ENCODE measurements at regions not wholly inside any gene's neighbourhood (a gene's known extent, or its start where the extent isn't known, plus 50 kb on each side); places are given as distances from the start of the nearest gene placed in this dataset.

DNA sequence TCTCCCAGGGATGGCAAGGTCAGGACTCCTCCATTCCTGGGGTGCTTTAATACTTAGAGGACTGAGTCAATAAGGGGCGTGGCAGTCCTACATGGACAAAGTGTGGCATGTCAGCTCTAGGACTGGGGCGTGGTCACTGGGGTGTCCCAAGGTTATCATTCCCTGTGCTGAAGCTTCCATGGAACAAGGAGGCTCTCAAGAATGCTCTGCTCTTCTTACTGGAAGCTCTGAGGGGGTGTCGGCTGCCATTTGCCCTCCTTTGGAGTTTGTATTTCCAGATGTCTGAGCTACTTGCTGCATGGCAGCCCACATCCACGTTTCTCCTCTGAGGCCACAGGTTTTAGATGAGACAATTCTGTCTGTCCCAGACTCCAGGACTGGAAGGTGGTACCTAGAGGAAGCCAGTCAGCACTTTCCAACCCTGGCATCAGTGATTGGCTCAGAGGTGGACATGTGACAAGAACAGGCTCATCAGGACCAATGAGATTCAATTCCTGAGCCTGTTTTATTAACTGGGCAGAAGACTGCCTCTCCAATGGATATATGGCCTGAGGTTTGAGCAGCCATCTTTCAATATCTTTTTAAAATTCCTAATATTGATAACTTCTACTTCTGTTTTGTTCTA, 128.9 kb upstream of the ARL4C start:
- Histone ChIP-seq H3K4me1 (replicated peaks in 1 of 4; ENCODE audit: control insufficient read depth in 3 of 4, insufficient read depth in 4 of 4, low read length in 3 of 4) (peaks cover under 1 to 5% (median 3%) of the 10 kb centered on the region in 4 experiments; a peak in 4 of 7 replicates), H3K79me2 (ENCODE audit: control insufficient read depth in 1 of 2, insufficient read depth in 2 of 2, low read length in 2 of 2) (no peaks in the 10 kb centered on the region), H2BK15ac (ENCODE audit: low read length) (no peak overlapping the region), H4K5ac (ENCODE audit: insufficient read length, low read depth, low read length) (no peak overlapping the region), H3K9me3 (ENCODE audit: insufficient read depth in 2 of 2, low read depth in 1 of 2, low read length in 1 of 2) (no peaks in the 10 kb centered on the region), H3K9ac (replicated peaks in 1 of 4; ENCODE audit: extremely low read depth in 1 of 4, low read depth in 3 of 4, low read length in 3 of 4) (no peak overlapping the region), H3K4ac (replicated peaks; ENCODE audit: insufficient read length, low read depth, low read length) (no peak overlapping the region), H3K4me3 (ENCODE audit: extremely low read depth in 1 of 4, insufficient read depth in 2 of 4, low read depth in 3 of 4, low read length in 4 of 4) (no peak overlapping the region), H2BK12ac (ENCODE audit: low read depth, low read length) (no peak overlapping the region), H2AK5ac (ENCODE audit: low read depth, low read length) (no peak overlapping the region), H4K20me1 (replicated peaks in 1 of 2; ENCODE audit: control insufficient read depth in 1 of 2, insufficient read depth in 2 of 2, low read length in 2 of 2) (no peaks in the 10 kb centered on the region), H3K27me3 (replicated peaks in 1 of 4; ENCODE audit: control insufficient read depth in 3 of 4, extremely low read depth in 1 of 4, insufficient read depth in 3 of 4, low read length in 3 of 4) (no peaks in the 10 kb centered on the region), H4K91ac (replicated peaks; ENCODE audit: insufficient read length, low read length) (no peak overlapping the region), H3K23ac (ENCODE audit: insufficient read length) (no peak overlapping the region), H4K8ac (ENCODE audit: extremely low read depth, insufficient read depth, low read length) (no peak overlapping the region), H2BK20ac (ENCODE audit: low read length) (no peak overlapping the region), H3K79me1 (ENCODE audit: low read depth, low read length) (no peaks in the 10 kb centered on the region), H3K36me3 (ENCODE audit: control insufficient read depth in 2 of 4, insufficient read depth in 4 of 4, low read length in 3 of 4) (no peaks in the 10 kb centered on the region), H3K14ac (ENCODE audit: insufficient read length) (no peak overlapping the region), H2BK120ac (replicated peaks; ENCODE audit: low read depth, low read length) (no peak overlapping the region), H3K27ac (ENCODE audit: low read depth, low read length) (no peak overlapping the region), H2BK5ac (ENCODE audit: low read depth, low read length) (no peak overlapping the region), H3K18ac (ENCODE audit: extremely low read depth, low read length) (no peak overlapping the region), H3K23me2 (ENCODE audit: low read depth, low read length) (no peaks in the 10 kb centered on the region), H3K56ac (replicated peaks; ENCODE audit: insufficient read length, low read depth, low read length) (no peak overlapping the region), H3K4me2 (ENCODE audit: insufficient read depth in 1 of 2, low read depth in 2 of 2, low read length in 2 of 2) (no peak overlapping the region), H2AFZ (ENCODE audit: low read length) (no peak overlapping the region)
- ChIA-PET CTCF (ENCODE audit: partially characterized antibody) (interaction anchor here (1.0 to 1.4 kb wide), 4 partner anchors 9 to 470 kb away, joined by 3 to 4 read pairs (median 3); no protein-coding TSS in a partner anchor), POLR2A (ENCODE audit: partially characterized antibody) (no interaction called here)
- FAIRE-seq (no peak), DNase-seq (ENCODE audit: low read depth in 1 of 2, low spot score in 2 of 2) (no peak)
- WGBS, 2 experiments (ENCODE audit: extremely low coverage in 1 of 2, insufficient coverage in 1 of 2, insufficient read length in 1 of 2, insufficient replicate concordance in 2 of 2, low coverage in 1 of 2, low lambda C conversion rate in 2 of 2, missing lambda C conversion rate in 1 of 2): 75% methylated on average over 4 of the region's 4 CpGs; no CpG with 5 or more reads in 1 of the 2 experiments
- TF ChIP-seq POLR2A (IDR thresholded peaks at IDR 0.05; ENCODE audit: control extremely low read depth in 1 of 2, low read depth in 2 of 2, low read length in 2 of 2): no peak
- TF ChIP-seq SAP30 (IDR thresholded peaks at IDR 0.05; ENCODE audit: insufficient read depth, insufficient replicate concordance, low read length): no peak
- TF ChIP-seq SP4 (IDR thresholded peaks at IDR 0.05; ENCODE audit: low read length): no peak
- no peak for TF ChIP-seq CHD2 (IDR thresholded peaks at IDR 0.05; ENCODE audit: low read length)
- TF ChIP-seq TCF12 (IDR thresholded peaks at IDR 0.05; ENCODE audit: low read depth, low read length): no peak
